GM23248 (cell line): ENCODE measurements at regions not wholly inside any gene's neighbourhood (a gene's known extent, or its start where the extent isn't known, plus 50 kb on each side); places are given as distances from the start of the nearest gene placed in this dataset.
"Not testable (repeated sequence)": the region's sequence is repeated elsewhere in the genome, so short reads cannot be mapped to it uniquely, and the experiment has no call there.

ENCODE experiments used
- DNase-seq: peaks from one replicate; pipeline ENCODE4 v3.0.0-alpha.2; 2015
- H2AFZ ChIP-seq: fragments of 200-600 bp; sonication (generic); 2 replicates; pipeline ENCODE4 v1.6.1; 2016; ENCODE audit warnings: antibody characterized with exemption
- H3F3A ChIP-seq: fragments of 200-600 bp; sonication (generic); 2 replicates; pipeline ENCODE4 v1.6.1; 2016; ENCODE audit warnings: mild to moderate bottlenecking, antibody characterized with exemption, mixed run types; ENCODE audit not compliant: insufficient read depth
- H3K27ac ChIP-seq: fragments of 200-600 bp; sonication (generic); 2 replicates; pipeline ENCODE4 v1.5.1; 2016; ENCODE audit warnings: mild to moderate bottlenecking
- H3K27me3 ChIP-seq: fragments of 200-600 bp; sonication (generic); replicated peaks from 2 replicates; pipeline ENCODE4 v1.6.1; 2016; ENCODE audit warnings: mild to moderate bottlenecking; ENCODE audit not compliant: insufficient read depth
- H3K36me3 ChIP-seq: fragments of 200-600 bp; sonication (generic); 2 replicates; pipeline ENCODE4 v1.6.1; 2016; ENCODE audit warnings: low read depth, mild to moderate bottlenecking
- H3K4me1 ChIP-seq: fragments of 200-600 bp; sonication (generic); 2 replicates; pipeline ENCODE4 v1.6.1; 2016; ENCODE audit warnings: mild to moderate bottlenecking; ENCODE audit not compliant: insufficient read depth
- H3K4me2 ChIP-seq: fragments of 200-600 bp; sonication (generic); one replicate; pipeline ENCODE4 v1.6.1; 2016; ENCODE audit warnings: mild to moderate bottlenecking; ENCODE audit not compliant: unreplicated experiment
- H3K4me3 ChIP-seq: fragments of 200-600 bp; sonication (generic); 2 replicates; pipeline ENCODE4 v1.5.1; 2016; ENCODE audit warnings: mild to moderate bottlenecking
- H3K79me2 ChIP-seq: fragments of 200-600 bp; sonication (generic); 2 replicates; pipeline ENCODE4 v1.6.1; 2016; ENCODE audit warnings: mild to moderate bottlenecking; ENCODE audit not compliant: insufficient read depth
- H3K9ac ChIP-seq: fragments of 200-600 bp; sonication (generic); 2 replicates; pipeline ENCODE4 v1.6.1; 2016; ENCODE audit warnings: mild to moderate bottlenecking
- H3K9me2 ChIP-seq: fragments of 200-600 bp; sonication (generic); 2 replicates; pipeline ENCODE4 v1.6.1; 2016; ENCODE audit warnings: mixed run types, mild to moderate bottlenecking, moderate library complexity; ENCODE audit not compliant: insufficient read depth
- H3K9me3 ChIP-seq: fragments of 200-600 bp; sonication (generic); one replicate; pipeline ENCODE4 v1.6.1; 2017; ENCODE audit warnings: low read depth
- H4K20me1 ChIP-seq: fragments of 200-600 bp; sonication (generic); 2 replicates; pipeline ENCODE4 v1.6.0; 2016; ENCODE audit not compliant: insufficient read depth
- EZH2 ChIP-seq: fragments of 200-600 bp; sonication (generic); IDR thresholded peaks from 2 replicates; pipeline ENCODE4 v1.6.1; 2018; ENCODE audit warnings: antibody characterized with exemption, mild to moderate bottlenecking; ENCODE audit not compliant: insufficient read depth, poor library complexity, severe bottlenecking
- EZH2phosphoT487 ChIP-seq: fragments of 200-600 bp; sonication (generic); IDR thresholded peaks from 2 replicates; pipeline ENCODE4 v1.6.1; 2018; ENCODE audit warnings: antibody characterized with exemption, moderate library complexity, mild to moderate bottlenecking, low read depth; ENCODE audit not compliant: insufficient read depth
- WGBS, 2 experiments: methylation state at CpG; one replicate each; pipeline ENCODE4 v1.1.6; 2015 to 2017; ENCODE audit warnings: low lambda C conversion rate in 2 of 2, low coverage in 1 of 2; ENCODE audit errors: missing lambda C conversion rate in 2 of 2; 5-methylcytosine and 5-hydroxymethylcytosine counted together
- in situ Hi-C: fragments of 300-500 bp; cut with MboI; formaldehyde crosslinking; loops from 2 replicates; pipeline ENCODE4 v1.15.0; 2020

- H3K79me2 ChIP-seq = no peaks in the 10 kb centered on the region
- no peaks in the 10 kb centered on the region for H4K20me1 ChIP-seq
- no peak overlapping the region for H3K9ac ChIP-seq
- H3K27ac ChIP-seq = no peak overlapping the region
- H3F3A ChIP-seq = no peaks in the 10 kb centered on the region
- no peaks in the 10 kb centered on the region for H3K4me1 ChIP-seq
- TF ChIP-seq EZH2 (no peak), EZH2phosphoT487 (no peak)
- no peaks in the 10 kb centered on the region for H3K36me3 ChIP-seq
- DNase-seq = no peak
- no peak overlapping the region for H3K4me3 ChIP-seq
- H2AFZ ChIP-seq = no peak overlapping the region
- H3K9me3 ChIP-seq = no peaks in the 10 kb centered on the region
- H3K27me3 ChIP-seq = no peaks in the 10 kb centered on the region; the same call in 1 of the 2 replicates
- no peaks in the 10 kb centered on the region for H3K9me2 ChIP-seq
- no peak overlapping the region for H3K4me2 ChIP-seq
- in situ Hi-C loops = no loop called here
- 35 to 46% methylated on average over 5 of the region's 5 CpGs for WGBS, 2 experiments
Measured at GRCh38 chr20:48437146-48437545, 390.7 kb downstream of the PREX1 start.

GRCh38 chr20:48436609-48437008 lies 391.2 kb downstream of the PREX1 start:
- in situ Hi-C loops, H3K27ac ChIP-seq, DNase-seq, H3F3A ChIP-seq, H3K36me3 ChIP-seq, H3K79me2 ChIP-seq, H3K4me3 ChIP-seq, H2AFZ ChIP-seq, H4K20me1 ChIP-seq, H3K9ac ChIP-seq, H3K4me2 ChIP-seq, H3K27me3 ChIP-seq, H3K4me1 ChIP-seq, H3K9me2 ChIP-seq, H3K9me3 ChIP-seq: not testable (repeated sequence)
- 4 to 6% methylated on average over 8 of the region's 8 CpGs for WGBS, 2 experiments

GRCh38 chr20:48433178-48433577 lies 394.6 kb downstream of the PREX1 start:
- WGBS, 2 experiments = 33 to 40% methylated on average over 4 of the region's 4 CpGs
- no peak overlapping the region for H3K27ac ChIP-seq
- no peaks in the 10 kb centered on the region for H3K9me3 ChIP-seq
- H3K79me2 ChIP-seq = no peaks in the 10 kb centered on the region
- no peaks in the 10 kb centered on the region for H3F3A ChIP-seq
- no peak overlapping the region for H3K9ac ChIP-seq
- H3K4me2 ChIP-seq = no peak overlapping the region
- no peak overlapping the region for H3K4me3 ChIP-seq
- H3K27me3 ChIP-seq = no peaks in the 10 kb centered on the region; the same call in 1 of the 2 replicates
- TF ChIP-seq EZH2 = no peak
- no peak for TF ChIP-seq EZH2phosphoT487
- no peak overlapping the region for H2AFZ ChIP-seq
- DNase-seq = no peak
- H3K36me3 ChIP-seq = no peaks in the 10 kb centered on the region
- in situ Hi-C loops = no loop called here
- no peaks in the 10 kb centered on the region for H3K4me1 ChIP-seq
- no peaks in the 10 kb centered on the region for H4K20me1 ChIP-seq
- H3K9me2 ChIP-seq = no peaks in the 10 kb centered on the region

GRCh38 chr20:48432494-48432832 lies 395.3 kb downstream of the PREX1 start:
- in situ Hi-C loops = no loop called here
- H3K9ac ChIP-seq = no peak overlapping the region

More at GRCh38 chr20:48432494-48432832, 395.3 kb downstream of the PREX1 start:
- H3K4me1 ChIP-seq = no peaks in the 10 kb centered on the region
- H3K79me2 ChIP-seq = no peaks in the 10 kb centered on the region
- no peak overlapping the region for H3K4me2 ChIP-seq
- no peaks in the 10 kb centered on the region for H3K9me2 ChIP-seq
- no peaks in the 10 kb centered on the region for H4K20me1 ChIP-seq
- H2AFZ ChIP-seq = no peak overlapping the region
- TF ChIP-seq EZH2 = no peak
- TF ChIP-seq EZH2phosphoT487 = no peak
- no peaks in the 10 kb centered on the region for H3F3A ChIP-seq
- no peak overlapping the region for H3K27ac ChIP-seq
- WGBS, 2 experiments = 39 to 41% methylated on average over 5 of the region's 5 CpGs
- H3K27me3 ChIP-seq = no peaks in the 10 kb centered on the region
- DNase-seq = no peak
- H3K4me3 ChIP-seq = no peak overlapping the region
- H3K36me3 ChIP-seq = no peaks in the 10 kb centered on the region
- H3K9me3 ChIP-seq = no peaks in the 10 kb centered on the region
